ENCODE measurements at regions not wholly inside any gene's neighbourhood (a gene's known extent, or its start where the extent isn't known, plus 50 kb on each side); places are given as distances from the start of the nearest gene placed in this dataset.

GRCh38 chr1:242784084-242784483 lies 259.6 kb upstream of the PLD5 start (continued):
- TF ChIP-seq USF2 (IDR thresholded peaks at IDR 0.05; ENCODE audit: low read length), result no peak
- TF ChIP-seq FOSL1 (IDR thresholded peaks at IDR 0.05; ENCODE audit: insufficient read depth, low read depth, low read length), result no peak
- TF ChIP-seq GABPA (IDR thresholded peaks at IDR 0.05; ENCODE audit: borderline replicate concordance, insufficient read depth, low read length), result no peak
- TF ChIP-seq SIX5 (IDR thresholded peaks at IDR 0.05; ENCODE audit: low read depth, low read length), result no peak
